ENCODE measurements at regions not wholly inside any gene's neighbourhood (a gene's known extent, or its start where the extent isn't known, plus 50 kb on each side); places are given as distances from the start of the nearest gene placed in this dataset.

DNA sequence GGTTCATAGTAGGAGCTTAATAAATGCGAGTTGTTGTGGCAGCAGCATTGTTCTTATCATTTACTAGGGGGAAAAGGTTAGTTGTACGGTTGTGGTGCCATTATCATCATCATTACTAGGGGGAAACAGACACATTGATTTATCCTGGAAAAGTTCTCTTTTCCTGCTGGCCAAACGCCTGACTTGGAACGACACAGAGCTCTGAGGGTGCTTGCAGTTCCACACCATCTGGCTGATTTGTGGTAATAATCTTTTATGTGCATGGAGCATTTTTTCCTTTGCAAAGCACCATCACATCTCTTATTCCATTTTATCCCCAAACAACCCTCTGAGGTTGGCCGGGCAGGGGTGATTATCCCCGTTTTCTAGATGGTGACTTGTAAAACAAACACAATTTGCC is 219.4 kb downstream of the BUB3 start:
- no peak for TF ChIP-seq EZH2 (IDR thresholded peaks at IDR 0.05; ENCODE audit: low read depth, low read length, severe bottlenecking)
- TF ChIP-seq, protein P1, sequence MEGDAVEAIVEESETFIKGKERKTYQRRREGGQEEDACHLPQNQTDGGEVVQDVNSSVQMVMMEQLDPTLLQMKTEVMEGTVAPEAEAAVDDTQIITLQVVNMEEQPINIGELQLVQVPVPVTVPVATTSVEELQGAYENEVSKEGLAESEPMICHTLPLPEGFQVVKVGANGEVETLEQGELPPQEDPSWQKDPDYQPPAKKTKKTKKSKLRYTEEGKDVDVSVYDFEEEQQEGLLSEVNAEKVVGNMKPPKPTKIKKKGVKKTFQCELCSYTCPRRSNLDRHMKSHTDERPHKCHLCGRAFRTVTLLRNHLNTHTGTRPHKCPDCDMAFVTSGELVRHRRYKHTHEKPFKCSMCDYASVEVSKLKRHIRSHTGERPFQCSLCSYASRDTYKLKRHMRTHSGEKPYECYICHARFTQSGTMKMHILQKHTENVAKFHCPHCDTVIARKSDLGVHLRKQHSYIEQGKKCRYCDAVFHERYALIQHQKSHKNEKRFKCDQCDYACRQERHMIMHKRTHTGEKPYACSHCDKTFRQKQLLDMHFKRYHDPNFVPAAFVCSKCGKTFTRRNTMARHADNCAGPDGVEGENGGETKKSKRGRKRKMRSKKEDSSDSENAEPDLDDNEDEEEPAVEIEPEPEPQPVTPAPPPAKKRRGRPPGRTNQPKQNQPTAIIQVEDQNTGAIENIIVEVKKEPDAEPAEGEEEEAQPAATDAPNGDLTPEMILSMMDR (IDR thresholded peaks at IDR 0.05; ENCODE audit: control extremely low read depth in 1 of 3, insufficient read depth in 1 of 3, low read depth in 1 of 3, low read length in 3 of 3) = no peak
- no peak for TF ChIP-seq GABPA (IDR thresholded peaks at IDR 0.05; ENCODE audit: borderline replicate concordance, insufficient read depth, low read length)
- TF ChIP-seq CHD2 (IDR thresholded peaks at IDR 0.05; ENCODE audit: low read length) = no peak

Measured in H1 (cell line).